Omental fat pad (tissue), 3 donors: ENCODE measurements at regions not wholly inside any gene's neighbourhood (a gene's known extent, or its start where the extent isn't known, plus 50 kb on each side); places are given as distances from the start of the nearest gene placed in this dataset.

Source experiments
- ATAC-seq: fragments of 150-250 bp; one replicate; pipeline ENCODE4 v1.9.1; 2016; ENCODE audit warnings: mild to moderate bottlenecking, moderate library complexity; ENCODE audit not compliant: low FRiP score
- DNase-seq: peaks from one replicate; pipeline ENCODE4 v3.0.0-alpha.2; 2019; ENCODE audit warnings: low spot score
- CTCF ChIP-seq, 3 donors: fragments of 450-650 bp; IDR thresholded peaks; one replicate each; pipeline ENCODE4 v1.5.1; 2016 to 2017; ENCODE audit warnings: antibody characterized with exemption in 3 of 3, mild to moderate bottlenecking in 3 of 3, moderate library complexity in 2 of 3

DNA sequence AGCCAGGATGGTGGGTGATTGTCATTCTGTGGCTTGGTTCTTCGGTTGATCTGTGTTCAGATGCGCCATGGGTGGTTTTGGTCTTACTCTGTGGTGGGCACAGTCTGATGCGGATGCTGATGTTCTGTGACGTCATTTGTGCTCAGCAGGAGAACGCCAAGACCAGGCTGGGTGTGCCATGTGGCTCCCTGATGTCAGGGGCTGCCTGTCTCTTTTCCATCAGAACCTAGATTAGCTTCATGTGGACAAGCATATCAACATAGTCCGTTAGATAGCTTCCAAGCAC lies 100.6 kb upstream of the ARL4C start:
- DNase-seq (no peak), ATAC-seq (no peak)
- no peak for TF ChIP-seq CTCF (IDR thresholded peaks at IDR 0.05)

DNA sequence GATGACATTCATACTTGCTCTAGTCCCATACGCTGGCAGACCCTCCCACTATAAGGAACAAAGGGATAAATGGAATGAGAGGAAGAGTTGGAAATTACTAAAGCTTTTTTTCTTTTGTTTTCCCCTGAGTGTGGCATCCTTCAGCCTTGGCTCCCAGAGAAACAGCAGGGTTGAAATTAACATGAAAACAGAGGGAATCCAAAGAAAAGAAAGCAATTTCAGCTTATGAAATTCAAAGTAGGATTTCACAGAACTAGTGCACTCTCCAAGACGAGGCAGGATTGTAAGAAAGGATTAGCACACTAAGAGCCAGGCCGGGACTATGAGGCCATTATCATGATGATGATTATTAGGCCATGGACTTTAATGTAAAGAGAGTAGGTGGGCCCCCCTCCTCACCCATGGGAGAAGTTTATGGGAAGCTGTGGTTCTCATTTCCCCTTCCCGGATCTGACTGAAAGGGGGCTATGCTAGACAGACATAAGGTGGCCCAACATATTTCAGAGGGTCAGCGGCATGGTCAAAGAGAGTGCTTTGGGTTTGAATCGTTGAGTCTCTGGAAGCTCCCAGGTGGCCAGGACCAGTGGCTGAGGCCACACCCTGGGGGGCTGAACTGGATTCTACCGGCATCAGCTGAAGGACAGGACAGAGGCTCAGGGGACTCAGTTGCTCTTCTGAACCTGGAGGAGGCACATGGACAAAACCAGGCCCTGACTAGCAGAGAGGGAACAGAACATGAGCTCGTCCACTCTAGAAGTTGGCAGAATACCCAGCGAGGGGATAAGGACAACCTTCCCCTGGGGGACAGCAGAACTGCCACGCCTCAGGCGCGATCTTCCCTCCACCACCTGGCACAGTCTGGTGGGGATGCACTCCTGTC lies 100.1 kb upstream of the ARL4C start:
- no peak for DNase-seq
- no peak for TF ChIP-seq CTCF (IDR thresholded peaks at IDR 0.05)
- no peak for ATAC-seq

GRCh38 chr2:234595829-234596228 lies 98.9 kb upstream of the ARL4C start:
- ATAC-seq (no peak), DNase-seq (no peak)
- no peak for TF ChIP-seq CTCF (IDR thresholded peaks at IDR 0.05)

GRCh38 chr2:234594715-234595114 lies 97.8 kb upstream of the ARL4C start:
- ATAC-seq = no peak
- TF ChIP-seq CTCF (IDR thresholded peaks at IDR 0.05) = no peak
- no peak for DNase-seq

GRCh38 chr2:234593636-234594035 lies 96.8 kb upstream of the ARL4C start:
- DNase-seq (no peak), ATAC-seq (no peak)
- TF ChIP-seq CTCF (IDR thresholded peaks at IDR 0.05) = no peak

- DNase-seq (no peak), ATAC-seq (no peak)
- TF ChIP-seq CTCF (IDR thresholded peaks at IDR 0.05) = no peak
Observed at GRCh38 chr2:234592541-234592940, 95.7 kb upstream of the ARL4C start.

- TF ChIP-seq CTCF (IDR thresholded peaks at IDR 0.05) = no peak
- no peak for DNase-seq
- ATAC-seq = no peak
Observed at GRCh38 chr2:234590076-234590475, 93.2 kb upstream of the ARL4C start.
